HuH-7 (cell line): ENCODE measurements at regions not wholly inside any gene's neighbourhood (a gene's known extent, or its start where the extent isn't known, plus 50 kb on each side); places are given as distances from the start of the nearest gene placed in this dataset.

Experiments used
- DNase-seq: peaks from one replicate; pipeline ENCODE4 v3.0.0; 2011; ENCODE audit warnings: low spot score

DNA sequence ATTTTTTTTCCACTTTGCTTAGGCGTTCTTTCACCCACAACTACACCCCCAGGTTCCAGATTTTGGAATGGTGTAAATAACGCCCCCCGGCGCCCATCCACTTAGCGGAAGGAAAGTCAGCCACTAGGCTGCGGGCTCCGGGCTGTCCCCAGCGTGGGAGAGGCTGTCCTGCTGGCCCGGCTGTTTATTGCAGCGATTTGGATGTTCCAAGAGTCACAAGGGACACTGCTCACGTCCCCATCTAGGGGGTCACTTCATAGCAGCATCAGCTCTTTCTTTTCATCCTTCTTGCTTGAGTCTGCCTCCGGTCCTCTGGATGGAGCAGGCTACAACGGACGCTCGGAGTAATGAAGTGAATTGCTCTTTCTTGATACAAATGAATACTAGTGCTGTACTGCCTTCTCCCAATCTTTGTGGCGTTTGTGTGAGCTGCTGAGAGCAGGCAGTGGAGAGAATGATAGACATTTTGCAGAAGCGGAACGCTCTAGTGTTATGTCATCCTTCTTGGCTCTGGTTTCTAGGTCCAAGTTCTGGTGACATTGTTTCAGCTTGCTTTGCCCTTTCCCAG lies 50.7 kb upstream of the PAIP2B start:
- DNase-seq: peak; percentile 50

DNA sequence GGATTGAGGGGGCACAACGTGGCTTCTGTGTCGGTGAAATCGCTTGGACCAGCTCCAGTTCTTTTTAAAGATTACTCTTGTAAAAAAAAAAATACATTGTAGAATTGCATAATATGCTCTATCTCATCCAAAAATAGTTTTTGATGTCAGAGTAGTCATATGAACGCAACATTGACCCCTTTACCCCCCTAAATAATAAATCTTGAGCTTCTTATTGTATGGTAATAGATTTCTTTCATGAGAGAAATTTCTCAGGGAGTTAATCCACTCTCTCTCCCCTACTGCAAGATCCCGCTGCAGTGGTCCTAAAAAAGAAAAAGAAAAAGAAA lies 50.2 kb upstream of the PAIP2B start:
- DNase-seq: no peak

DNA sequence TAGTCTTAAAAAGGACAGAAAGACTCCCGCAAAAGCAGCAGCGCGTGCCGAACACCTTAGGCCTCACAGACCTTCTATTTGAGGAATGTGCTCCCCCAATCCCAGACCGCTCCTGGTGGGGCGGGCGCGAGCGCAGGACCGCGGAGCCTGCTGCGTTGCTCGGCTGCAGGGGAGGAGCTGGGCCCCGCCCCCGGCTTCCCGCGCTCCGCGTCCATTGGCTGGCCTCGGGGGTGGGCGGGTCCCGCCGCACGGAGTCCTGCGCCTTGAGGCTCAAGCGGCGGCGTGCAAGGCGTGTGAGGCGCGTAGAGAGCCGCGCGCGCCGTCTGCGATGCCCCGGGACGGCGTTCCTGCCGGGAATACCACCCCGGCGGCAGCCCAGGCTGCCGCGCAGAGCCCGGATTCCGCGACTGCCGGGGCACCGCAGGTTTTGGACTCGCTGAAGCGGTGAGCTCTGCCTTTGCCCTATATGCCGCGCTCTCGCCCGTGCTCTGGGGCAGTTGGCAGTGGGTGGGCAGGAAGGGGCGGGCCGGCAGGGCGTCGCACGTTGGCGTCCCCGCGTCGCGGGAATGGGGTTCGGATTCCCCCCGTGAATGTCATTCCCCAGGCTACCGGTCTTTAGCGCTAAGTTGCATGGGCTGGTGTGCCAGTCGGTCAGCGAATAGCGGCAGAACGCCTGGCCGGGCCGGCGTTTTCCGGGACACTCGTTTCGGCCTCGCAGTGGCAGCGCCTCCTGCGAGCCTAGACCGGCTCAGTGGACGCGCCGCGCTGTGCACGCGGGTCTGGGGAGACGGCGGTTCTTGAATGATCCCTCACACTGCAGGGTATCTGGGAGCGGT lies 49.6 kb upstream of the PAIP2B start:
- no peak for DNase-seq
